ENCODE measurements at regions not wholly inside any gene's neighbourhood (a gene's known extent, or its start where the extent isn't known, plus 50 kb on each side); places are given as distances from the start of the nearest gene placed in this dataset.

- Histone ChIP-seq H3K27me3 (ENCODE audit: insufficient read depth, low read length, poor library complexity, severe bottlenecking) (no peaks in the 10 kb centered on the region), H4K20me1 (ENCODE audit: insufficient read depth, low read length, poor library complexity, severe bottlenecking) (no peaks in the 10 kb centered on the region), H3K9me3 (ENCODE audit: insufficient read depth, low read depth, low read length) (no peaks in the 10 kb centered on the region), H3K9me2 (replicated peaks; ENCODE audit: low read depth, low read length) (no peaks in the 10 kb centered on the region), H3K4me2 (ENCODE audit: low read depth, low read length, poor library complexity, severe bottlenecking) (no peak overlapping the region), H3K79me2 (ENCODE audit: insufficient read depth, low read length) (no peaks in the 10 kb centered on the region), H3K4me1 (ENCODE audit: insufficient read depth, low read length, poor library complexity, severe bottlenecking) (peaks cover 6% of the 10 kb centered on the region), H3K4me3 (ENCODE audit: low read length, poor library complexity, severe bottlenecking) (no peak overlapping the region), H3K36me3 (ENCODE audit: insufficient read depth, low read length) (no peaks in the 10 kb centered on the region), H3K9ac (ENCODE audit: low read depth, low read length, poor library complexity, severe bottlenecking) (no peak overlapping the region), H2AFZ (ENCODE audit: low read length) (no peak overlapping the region), H3F3A (ENCODE audit: low read depth) (no peaks in the 10 kb centered on the region)
- TF ChIP-seq EZH2phosphoT487 (IDR thresholded peaks at IDR 0.05; ENCODE audit: borderline replicate concordance) (no peak), CTCF (conservative IDR thresholded peaks at IDR 0.05; ENCODE audit: low read length) (no peak)
Observed at GRCh38 chr6:43990275-43990626, 137.0 kb downstream of the MRPL14 start.

- peaks cover 6% of the 10 kb centered on the region for H3K4me1 ChIP-seq (ENCODE audit: insufficient read depth, low read length, poor library complexity, severe bottlenecking)
- H3K79me2 ChIP-seq (ENCODE audit: insufficient read depth, low read length) = no peaks in the 10 kb centered on the region
- H3K9me3 ChIP-seq (ENCODE audit: insufficient read depth, low read depth, low read length) = no peaks in the 10 kb centered on the region
- TF ChIP-seq EZH2phosphoT487 (IDR thresholded peaks at IDR 0.05; ENCODE audit: borderline replicate concordance) = no peak
- TF ChIP-seq CTCF (conservative IDR thresholded peaks at IDR 0.05; ENCODE audit: low read length) = no peak
- H2AFZ ChIP-seq (ENCODE audit: low read length) = no peak overlapping the region
- H3K27me3 ChIP-seq (ENCODE audit: insufficient read depth, low read length, poor library complexity, severe bottlenecking) = no peaks in the 10 kb centered on the region
- H3K9ac ChIP-seq (ENCODE audit: low read depth, low read length, poor library complexity, severe bottlenecking) = no peak overlapping the region
- no peaks in the 10 kb centered on the region for H3K36me3 ChIP-seq (ENCODE audit: insufficient read depth, low read length)
- H4K20me1 ChIP-seq (ENCODE audit: insufficient read depth, low read length, poor library complexity, severe bottlenecking) = no peaks in the 10 kb centered on the region
- H3K4me3 ChIP-seq (ENCODE audit: low read length, poor library complexity, severe bottlenecking) = no peak overlapping the region
- no peaks in the 10 kb centered on the region for H3K9me2 ChIP-seq (replicated peaks; ENCODE audit: low read depth, low read length)
- H3F3A ChIP-seq (ENCODE audit: low read depth) = no peaks in the 10 kb centered on the region
- no peak overlapping the region for H3K4me2 ChIP-seq (ENCODE audit: low read depth, low read length, poor library complexity, severe bottlenecking)
Observed at GRCh38 chr6:43989581-43990146, 137.6 kb downstream of the MRPL14 start.

- no peaks in the 10 kb centered on the region for H3K36me3 ChIP-seq (ENCODE audit: insufficient read depth, low read length)
- H3K4me2 ChIP-seq (ENCODE audit: low read depth, low read length, poor library complexity, severe bottlenecking) = no peak overlapping the region
- no peaks in the 10 kb centered on the region for H3K9me3 ChIP-seq (ENCODE audit: insufficient read depth, low read depth, low read length)
- H3K4me1 ChIP-seq (ENCODE audit: insufficient read depth, low read length, poor library complexity, severe bottlenecking) = peaks cover 1% of the 10 kb centered on the region
- H3K79me2 ChIP-seq (ENCODE audit: insufficient read depth, low read length) = no peaks in the 10 kb centered on the region
- no peak overlapping the region for H3K9ac ChIP-seq (ENCODE audit: low read depth, low read length, poor library complexity, severe bottlenecking)
- H3K9me2 ChIP-seq (replicated peaks; ENCODE audit: low read depth, low read length) = no peaks in the 10 kb centered on the region
- H3F3A ChIP-seq (ENCODE audit: low read depth) = no peaks in the 10 kb centered on the region
- no peaks in the 10 kb centered on the region for H3K27me3 ChIP-seq (ENCODE audit: insufficient read depth, low read length, poor library complexity, severe bottlenecking)
- TF ChIP-seq CTCF (conservative IDR thresholded peaks at IDR 0.05; ENCODE audit: low read length) (no peak), EZH2phosphoT487 (IDR thresholded peaks at IDR 0.05; ENCODE audit: borderline replicate concordance) (no peak)
- no peaks in the 10 kb centered on the region for H4K20me1 ChIP-seq (ENCODE audit: insufficient read depth, low read length, poor library complexity, severe bottlenecking)
- no peak overlapping the region for H2AFZ ChIP-seq (ENCODE audit: low read length)
- H3K4me3 ChIP-seq (ENCODE audit: low read length, poor library complexity, severe bottlenecking) = no peak overlapping the region
Observed at GRCh38 chr6:43988801-43989200, 138.5 kb downstream of the MRPL14 start.
